HG02973 (cell line): ENCODE measurements at regions not wholly inside any gene's neighbourhood (a gene's known extent, or its start where the extent isn't known, plus 50 kb on each side); places are given as distances from the start of the nearest gene placed in this dataset.

Experiments
- ATAC-seq: cut with Tn5 transposase; IDR thresholded peaks from one replicate; pipeline ENCODE4 v1.9.1; 2021; ENCODE audit warnings: moderate library complexity; ENCODE audit not compliant: unreplicated experiment

GRCh38 chr11:131044851-131045250, 128.6 kb upstream of the SNX19 start:
- no peak for ATAC-seq

DNA sequence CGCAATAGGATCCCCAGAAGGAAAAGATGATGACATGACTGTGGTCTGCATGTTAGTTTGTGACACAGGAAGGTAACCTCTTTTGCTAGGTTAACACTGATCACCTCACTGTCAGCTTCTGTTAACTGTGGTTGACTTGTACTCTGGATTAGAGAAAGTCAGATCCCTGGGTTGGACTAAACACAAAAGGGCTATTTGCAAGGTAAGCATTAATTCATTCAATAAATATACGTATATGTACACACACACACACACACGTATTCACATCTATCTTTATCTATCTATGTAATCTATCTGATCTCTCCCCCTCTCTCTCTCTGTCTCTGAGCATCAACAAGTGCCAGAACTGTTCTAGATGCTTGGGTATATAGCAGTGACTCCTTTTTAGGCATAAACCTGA, 136.1 kb upstream of the SNX19 start:
- no peak for ATAC-seq

GRCh38 chr11:131056036-131056435, 139.8 kb upstream of the SNX19 start:
- ATAC-seq: no peak

DNA sequence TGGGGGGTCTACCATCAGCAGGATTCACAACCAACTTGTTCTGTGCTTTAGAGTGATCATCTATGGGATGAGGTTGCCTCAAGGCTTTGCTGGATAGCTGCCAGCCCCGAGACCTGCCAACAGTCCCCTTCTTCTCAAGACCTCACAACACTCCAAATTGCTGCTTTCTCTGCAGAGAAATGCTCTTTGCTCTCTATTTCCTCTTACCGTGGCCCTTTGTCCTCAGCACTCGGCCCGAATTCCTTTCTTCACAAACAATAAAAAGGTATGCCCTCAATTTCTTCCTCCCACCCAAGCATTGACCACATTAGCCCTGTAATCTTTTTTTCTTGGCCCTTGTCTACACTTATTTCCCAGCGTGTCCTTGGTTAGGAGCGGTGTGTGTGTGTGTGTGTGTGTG, 147.4 kb upstream of the SNX19 start:
- no peak for ATAC-seq

DNA sequence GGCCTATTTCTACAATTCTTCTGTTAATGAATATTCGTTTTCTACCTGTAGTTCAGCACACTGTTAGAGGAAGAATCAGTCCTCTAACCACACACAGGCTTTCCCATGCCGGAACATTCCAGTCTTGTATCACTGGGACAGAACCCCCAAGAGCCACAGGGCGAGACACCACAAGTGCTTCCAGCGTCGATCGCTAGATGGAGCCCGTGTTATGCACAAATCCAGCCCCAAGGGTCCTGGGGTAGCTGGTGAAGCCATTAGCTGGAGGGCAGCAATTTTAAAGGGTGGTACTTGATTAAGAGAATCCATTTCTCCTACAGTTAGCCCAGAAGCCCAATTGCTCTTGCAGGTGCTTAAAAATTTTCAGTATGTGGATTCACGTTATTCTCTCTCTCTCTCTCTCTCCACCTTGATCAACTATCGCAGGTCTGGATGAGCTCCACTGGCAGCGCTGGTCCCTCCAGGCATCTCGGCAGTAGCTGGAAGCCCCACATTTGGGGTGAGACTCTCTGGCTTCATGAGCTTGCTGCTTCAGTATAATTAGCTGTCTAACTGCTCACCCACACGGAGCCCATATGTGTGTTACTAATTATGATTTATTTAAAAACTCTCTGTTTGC, 148.2 kb upstream of the SNX19 start:
- ATAC-seq: peak; percentile 75

GRCh38 chr11:131065435-131066413, 149.4 kb upstream of the SNX19 start:
- no peak for ATAC-seq

GRCh38 chr11:131066551-131066950, 150.3 kb upstream of the SNX19 start:
- no peak for ATAC-seq

DNA sequence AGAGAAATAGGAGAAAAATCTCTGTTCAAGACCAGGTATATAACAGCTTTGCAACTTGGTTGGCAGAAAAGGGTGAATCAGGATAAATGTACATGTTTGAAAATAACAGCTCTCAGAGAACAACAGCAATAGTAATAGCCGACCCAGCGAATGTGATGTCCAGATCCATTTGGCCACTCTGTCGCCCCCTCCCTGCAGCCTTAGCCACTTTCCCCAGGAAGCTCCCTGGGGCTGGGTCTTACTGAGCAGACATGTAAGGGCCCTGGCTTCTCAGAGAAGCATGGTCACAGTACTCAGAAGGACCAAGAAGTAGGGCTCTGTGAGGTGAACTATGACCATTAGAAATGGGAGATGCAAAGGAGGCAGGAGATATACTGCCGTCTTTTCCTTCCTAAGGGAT, 154.1 kb upstream of the SNX19 start:
- no peak for ATAC-seq

- no peak for ATAC-seq
These were observed 156.9 kb upstream of the SNX19 start for GRCh38 chr11:131073167-131073566.

GRCh38 chr11:131074573-131074972, 158.3 kb upstream of the SNX19 start:
- ATAC-seq: no peak

DNA sequence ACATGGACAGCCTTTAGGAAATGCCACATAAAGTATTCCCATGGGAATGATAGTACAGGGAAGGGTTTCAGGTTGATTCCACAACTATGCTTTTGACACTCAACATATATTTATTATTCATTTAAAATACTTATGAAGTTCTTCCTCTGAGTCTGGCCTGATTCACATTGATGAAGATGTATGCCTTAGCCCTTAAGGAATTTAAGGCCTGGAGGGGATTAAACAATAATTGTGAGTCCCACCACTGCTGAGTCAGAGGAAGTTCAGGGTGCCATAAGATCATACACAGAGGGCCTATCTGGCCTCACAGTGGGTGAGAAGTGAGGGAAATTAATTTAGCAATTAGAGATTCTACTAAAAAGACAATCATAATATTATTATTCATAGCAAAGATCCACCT, 161.1 kb upstream of the SNX19 start:
- no peak for ATAC-seq

DNA sequence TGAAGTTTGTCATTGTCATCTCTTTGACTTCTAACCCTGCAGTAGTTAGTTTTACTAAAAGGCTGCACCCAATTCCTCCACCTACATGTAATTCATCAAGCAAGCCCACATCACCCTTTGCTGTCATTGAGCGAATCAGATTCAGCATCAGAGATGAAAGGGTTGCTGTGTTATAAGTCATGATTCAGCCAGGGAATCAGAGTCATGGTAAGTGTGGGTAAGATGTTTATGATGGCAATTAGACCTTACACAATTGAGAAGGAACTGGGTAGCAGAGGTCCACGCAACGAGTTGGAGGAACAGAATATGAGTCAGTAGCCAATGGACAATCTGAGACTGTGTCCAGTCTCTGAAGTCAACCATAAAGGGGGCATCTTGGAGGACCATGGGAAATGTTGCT, 162.8 kb upstream of the SNX19 start:
- ATAC-seq: no peak

DNA sequence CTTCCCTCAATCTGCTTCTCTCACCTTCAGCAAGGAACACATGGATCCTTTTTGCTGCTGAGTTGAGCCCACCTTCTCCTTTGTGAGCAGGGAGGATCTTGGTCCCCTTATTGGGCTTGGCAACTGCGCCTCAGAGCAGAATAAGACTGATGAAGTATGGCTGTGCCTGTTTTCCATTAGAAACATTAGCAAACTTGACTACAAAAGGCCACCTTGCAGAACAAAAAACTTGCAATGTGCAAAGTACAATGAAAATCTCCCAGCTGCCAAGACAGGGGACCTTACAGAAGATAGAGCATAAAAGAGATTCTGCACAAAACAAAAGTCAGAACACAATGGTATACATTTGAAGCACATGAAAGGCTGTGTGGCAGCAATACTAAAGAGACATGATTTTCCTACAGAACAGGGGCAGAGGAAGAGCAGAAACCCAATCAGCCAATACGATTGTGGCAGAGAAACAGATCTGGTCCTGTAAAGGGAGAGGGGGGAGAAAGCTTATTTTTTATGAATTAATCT, 173.5 kb upstream of the SNX19 start:
- ATAC-seq: no peak

- ATAC-seq: no peak
These were observed 176.2 kb upstream of the SNX19 start for GRCh38 chr11:131092469-131092868.

- ATAC-seq: no peak
These were observed 178.5 kb upstream of the SNX19 start for GRCh38 chr11:131094827-131095226.

DNA sequence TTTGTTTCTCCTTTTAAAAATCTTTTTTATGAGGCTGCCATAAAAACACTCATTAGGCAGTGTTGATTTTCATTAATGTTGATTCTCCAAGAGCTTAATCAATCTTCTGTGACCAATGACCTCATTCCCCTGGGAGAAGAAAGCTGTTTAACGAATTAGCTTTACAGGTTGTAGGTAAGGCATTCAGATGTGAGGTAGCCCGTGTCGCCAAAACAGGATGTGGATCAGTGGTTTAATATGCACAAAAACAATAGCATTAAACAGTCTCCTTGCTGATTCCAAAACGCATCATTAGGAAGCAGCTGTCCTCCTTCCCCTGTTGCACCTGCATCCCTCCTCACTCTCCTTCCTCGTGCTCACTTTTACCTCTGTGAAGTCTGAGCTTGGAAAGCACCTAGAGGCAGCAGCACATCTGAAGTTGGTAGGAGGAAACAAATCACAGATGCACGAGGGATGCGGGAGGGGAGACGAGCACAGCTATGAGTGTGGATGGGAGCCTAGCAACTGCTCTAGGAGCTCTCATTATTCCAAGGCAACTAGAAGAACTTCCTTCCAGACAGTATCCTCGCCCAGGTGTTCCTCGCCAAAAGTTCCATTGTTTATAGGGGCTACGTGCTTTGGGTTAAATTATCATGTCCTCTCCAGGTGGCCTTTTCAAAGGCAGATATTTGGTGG, 179.4 kb upstream of the SNX19 start:
- ATAC-seq: no peak

- no peak for ATAC-seq
These were observed 182.7 kb upstream of the SNX19 start for GRCh38 chr11:131099013-131099412.

DNA sequence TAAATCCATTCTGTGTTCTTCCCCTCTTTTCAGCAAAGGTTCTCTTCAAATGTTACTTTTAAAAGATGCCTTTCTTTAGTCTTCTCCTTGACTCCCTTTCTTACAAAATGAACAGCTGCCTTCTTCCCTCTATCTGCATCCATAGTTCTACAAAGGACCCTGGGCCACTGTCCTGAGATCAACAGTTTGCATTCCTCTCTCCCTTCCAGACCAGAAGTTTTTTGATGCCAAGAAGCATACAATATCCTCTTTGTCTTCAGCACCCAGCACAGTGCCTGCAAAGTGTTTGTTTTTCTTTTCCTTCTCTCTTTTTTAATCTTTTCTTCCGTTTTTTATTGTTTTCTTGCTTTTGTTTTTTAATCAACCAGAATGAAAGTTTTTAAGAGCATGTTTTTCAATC, 183.5 kb upstream of the SNX19 start:
- ATAC-seq: no peak

DNA sequence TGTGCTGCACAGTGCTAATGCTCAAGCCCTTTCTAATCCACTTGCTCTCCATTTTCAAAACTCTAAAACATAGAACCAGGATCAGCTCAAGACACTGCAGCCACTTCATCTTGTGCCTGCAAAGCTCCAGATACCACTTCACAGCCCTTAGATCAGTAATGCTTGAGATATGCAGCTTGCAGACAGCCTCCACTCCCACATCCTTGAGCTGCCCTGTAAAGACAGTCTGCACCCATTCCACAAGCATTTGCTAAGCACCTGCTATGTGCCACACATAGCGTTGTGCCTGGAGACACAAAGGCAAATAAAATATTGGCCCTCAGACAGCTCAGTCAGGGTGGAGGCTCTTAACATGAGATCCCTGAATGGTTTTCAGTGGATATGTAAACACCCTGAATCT, 192.5 kb upstream of the SNX19 start:
- ATAC-seq: no peak

DNA sequence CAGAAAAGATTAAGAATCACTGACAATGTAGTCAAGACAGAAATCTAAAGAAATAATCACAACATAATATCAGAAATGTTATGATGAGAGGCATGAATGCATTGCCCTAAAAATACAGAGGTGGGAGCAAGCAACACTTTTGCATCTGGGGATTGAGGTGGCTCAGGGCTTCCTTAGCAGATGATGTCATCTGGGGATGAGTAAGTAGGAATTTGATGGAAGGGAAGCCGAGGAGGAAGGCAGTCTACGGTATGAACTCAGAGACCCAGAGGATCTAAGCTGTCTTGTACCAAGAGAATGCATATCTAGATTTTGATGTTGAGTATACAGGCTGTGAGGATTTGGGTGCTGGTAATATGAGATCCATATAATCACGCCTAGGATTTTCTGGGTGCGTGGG, 193.0 kb upstream of the SNX19 start:
- no peak for ATAC-seq

- no peak for ATAC-seq
These were observed 193.5 kb upstream of the SNX19 start for GRCh38 chr11:131109790-131110189.

DNA sequence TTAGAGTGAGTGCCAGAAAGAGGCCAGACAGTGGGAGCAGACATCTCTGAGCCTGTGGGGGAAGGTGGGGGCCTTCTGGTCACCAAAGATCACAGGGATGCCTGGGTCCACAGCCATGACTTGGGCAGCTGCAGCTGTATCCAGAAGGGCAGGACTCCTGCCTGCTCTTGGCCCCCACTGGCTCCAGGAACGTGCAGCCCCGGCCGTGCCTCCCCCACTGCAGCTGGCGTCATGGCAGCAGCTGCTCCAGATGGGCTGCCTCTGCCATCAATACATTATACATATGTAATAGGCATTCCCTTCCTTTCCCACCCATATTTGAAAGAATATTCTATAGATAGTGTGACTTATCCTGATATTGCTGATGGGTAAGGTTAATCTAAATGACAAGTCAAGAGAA, 195.5 kb upstream of the SNX19 start:
- no peak for ATAC-seq
